SK-N-SH (cell line): ENCODE measurements at regions not wholly inside any gene's neighbourhood (a gene's known extent, or its start where the extent isn't known, plus 50 kb on each side); places are given as distances from the start of the nearest gene placed in this dataset.

Source experiments
- CTCF ChIA-PET: fragments of 300-600, 350-600 bp; formaldehyde crosslinking; extraction: SDS; loops from one replicate; lab custom pipeline; 2021; lab: Yijun Ruan, JAX
- POLR2A ChIA-PET: fragments of 350-600 bp; sonication (Branson Sonifier 250); formaldehyde crosslinking; extraction: SDS; loops from one replicate; lab custom pipeline; 2020; ENCODE audit warnings: antibody characterized with exemption, inconsistent platforms; lab: Yijun Ruan, JAX
- DNase-seq: peaks from one replicate; pipeline ENCODE4 v3.0.0; 2012
- H2AFZ ChIP-seq: fragments of 200-600 bp; sonication (generic); 2 replicates; pipeline ENCODE4 v1.8.1; 2016; ENCODE audit warnings: antibody characterized with exemption, mild to moderate bottlenecking, low read depth
- H3F3A ChIP-seq: fragments of 200-600 bp; sonication (generic); replicated peaks from 2 replicates; pipeline ENCODE3; 2016; ENCODE audit warnings: antibody characterized with exemption, mild to moderate bottlenecking; ENCODE audit not compliant: insufficient read depth
- H3K27ac ChIP-seq, 2 experiments: fragments of 200-500 bp in 1 of 2; fragments of 200-600 bp in 1 of 2; sonication (Bioruptor generic) in 1 of 2; sonication (generic), shearing (Covaris generic) in 1 of 2; 2 replicates each; pipeline versions ENCODE4 v1.5.1 to v1.6.1; 2014 to 2016; ENCODE audit warnings: low read depth in 2 of 2, inconsistent platforms in 1 of 2, low read length in 1 of 2, mild to moderate bottlenecking in 1 of 2, mixed read lengths in 1 of 2
- H3K27me3 ChIP-seq: fragments of 200-600 bp; sonication (generic), shearing (Covaris generic); 2 replicates; pipeline ENCODE4 v1.6.1; 2016; ENCODE audit warnings: mixed run types; ENCODE audit not compliant: insufficient read depth
- H3K36me3 ChIP-seq, 2 experiments: fragments of 200-500 bp in 1 of 2; fragments of 200-600 bp in 1 of 2; sonication (Bioruptor generic) in 1 of 2; sonication (generic) in 1 of 2; replicated peaks in 1 of 2; 2 replicates each; pipeline versions ENCODE3 to v1.5.1; 2014 to 2016; ENCODE audit warnings: low read length in 1 of 2, mild to moderate bottlenecking in 1 of 2; ENCODE audit not compliant: insufficient read depth in 2 of 2, control insufficient read depth in 1 of 2
- H3K4me1 ChIP-seq, 2 experiments: fragments of 200-500 bp in 1 of 2; fragments of 200-600 bp in 1 of 2; sonication (Bioruptor generic) in 1 of 2; sonication (generic), shearing (Covaris generic) in 1 of 2; 2 replicates each; pipeline versions ENCODE4 v1.5.1 to v1.6.1; 2014 to 2016; ENCODE audit warnings: low read depth in 1 of 2, low read length in 1 of 2, mixed run types in 1 of 2; ENCODE audit not compliant: insufficient read depth in 2 of 2, control insufficient read depth in 1 of 2
- H3K4me2 ChIP-seq: fragments of 200-600 bp; sonication (generic), shearing (Covaris generic); 2 replicates; pipeline ENCODE4 v1.6.1; 2017; ENCODE audit warnings: mixed run types
- H3K4me3 ChIP-seq, 2 experiments: fragments of 200-500 bp in 1 of 2; fragments of 200-600 bp in 1 of 2; sonication (Bioruptor generic) in 1 of 2; sonication (generic), shearing (Covaris generic) in 1 of 2; 2 replicates each; pipeline versions ENCODE4 v1.5.1 to v1.8.1; 2014 to 2016; ENCODE audit warnings: low read depth in 2 of 2, inconsistent platforms in 1 of 2, low read length in 1 of 2, mild to moderate bottlenecking in 1 of 2, mixed read lengths in 1 of 2, moderate library complexity in 1 of 2
- H3K79me2 ChIP-seq: fragments of 200-600 bp; sonication (generic); 2 replicates; pipeline ENCODE4 v1.8.1; 2017; ENCODE audit warnings: mild to moderate bottlenecking; ENCODE audit not compliant: insufficient read depth
- H3K9ac ChIP-seq: fragments of 200-600 bp; sonication (generic); 2 replicates; pipeline ENCODE4 v1.6.1; 2017; ENCODE audit warnings: mixed run types
- H3K9me2 ChIP-seq: fragments of 200-600 bp; sonication (generic); 2 replicates; pipeline ENCODE4 v1.6.1; 2017; ENCODE audit warnings: mixed run types
- H3K9me3 ChIP-seq: fragments of 200-600 bp; sonication (generic); 2 replicates; pipeline ENCODE4 v1.6.1; 2017; ENCODE audit warnings: mixed run types, mild to moderate bottlenecking, moderate library complexity
- H4K20me1 ChIP-seq: fragments of 200-600 bp; sonication (generic); 2 replicates; pipeline ENCODE4 v1.6.1; 2017; ENCODE audit warnings: mild to moderate bottlenecking, mixed run types; ENCODE audit not compliant: insufficient read depth
- CHD2 ChIP-seq: fragments of 150-350 bp; IDR thresholded peaks from 2 replicates; pipeline ENCODE4 v1.6.1; 2018; ENCODE audit warnings: low read length; ENCODE audit not compliant: partially characterized antibody
- ELF1 ChIP-seq: IDR thresholded peaks from 2 replicates; pipeline ENCODE4 v1.4.0; 2012
- FOSL2 ChIP-seq: IDR thresholded peaks from 2 replicates; pipeline ENCODE4 v1.4.0; 2012; ENCODE audit warnings: low read depth, mild to moderate bottlenecking, moderate library complexity, borderline replicate concordance
- FOXJ3 ChIP-seq: sonication (generic); formaldehyde crosslinking; IDR thresholded peaks from 2 replicates; pipeline ENCODE4 v1.5.1; 2020; ENCODE audit warnings: mild to moderate bottlenecking, missing genetic modification reagents
- FOXM1 ChIP-seq: IDR thresholded peaks from 2 replicates; pipeline ENCODE4 v1.4.0; 2012; ENCODE audit warnings: low read depth, mild to moderate bottlenecking
- JUND ChIP-seq: IDR thresholded peaks from 2 replicates; pipeline ENCODE4 v1.4.0; 2012
- MEF2A ChIP-seq: IDR thresholded peaks from 2 replicates; pipeline ENCODE4 v1.4.0; 2012; ENCODE audit warnings: low read depth, borderline replicate concordance
- NRF1 ChIP-seq: IDR thresholded peaks from 2 replicates; pipeline ENCODE4 v1.6.1; 2012; ENCODE audit warnings: low read depth, mild to moderate bottlenecking, low read length
- POLR2AphosphoS5 ChIP-seq: IDR thresholded peaks from 2 replicates; pipeline ENCODE4 v1.6.1; 2012; ENCODE audit warnings: low read depth, low read length
- RFX5 ChIP-seq: IDR thresholded peaks from 2 replicates; pipeline ENCODE4 v1.6.1; 2012; ENCODE audit warnings: mild to moderate bottlenecking, improper control_type of control experiment, low read length
- SMC3 ChIP-seq: IDR thresholded peaks from 2 replicates; pipeline ENCODE4 v1.6.1; 2012; ENCODE audit warnings: low read depth, low read length, improper control_type of control experiment
- TCF12 ChIP-seq: IDR thresholded peaks from 2 replicates; pipeline ENCODE4 v1.4.0; 2012
- TEAD4 ChIP-seq: IDR thresholded peaks from 2 replicates; pipeline ENCODE4 v1.4.0; 2012; ENCODE audit warnings: mild to moderate bottlenecking, borderline replicate concordance; ENCODE audit not compliant: insufficient read depth
- USF1 ChIP-seq: IDR thresholded peaks from 2 replicates; pipeline ENCODE4 v1.4.0; 2012; ENCODE audit warnings: low read depth, borderline replicate concordance
- YY1 ChIP-seq: IDR thresholded peaks from 2 replicates; pipeline ENCODE4 v1.4.0; 2012; ENCODE audit warnings: low read depth, mild to moderate bottlenecking
- ZBTB33 ChIP-seq: IDR thresholded peaks from 2 replicates; pipeline ENCODE4 v1.4.0; 2012; ENCODE audit warnings: low read depth, borderline replicate concordance
- WGBS: methylation state at CpG from one replicate; pipeline ENCODE4 v1.1.6; 2017; ENCODE audit warnings: low lambda C conversion rate; 5-methylcytosine and 5-hydroxymethylcytosine counted together

DNA sequence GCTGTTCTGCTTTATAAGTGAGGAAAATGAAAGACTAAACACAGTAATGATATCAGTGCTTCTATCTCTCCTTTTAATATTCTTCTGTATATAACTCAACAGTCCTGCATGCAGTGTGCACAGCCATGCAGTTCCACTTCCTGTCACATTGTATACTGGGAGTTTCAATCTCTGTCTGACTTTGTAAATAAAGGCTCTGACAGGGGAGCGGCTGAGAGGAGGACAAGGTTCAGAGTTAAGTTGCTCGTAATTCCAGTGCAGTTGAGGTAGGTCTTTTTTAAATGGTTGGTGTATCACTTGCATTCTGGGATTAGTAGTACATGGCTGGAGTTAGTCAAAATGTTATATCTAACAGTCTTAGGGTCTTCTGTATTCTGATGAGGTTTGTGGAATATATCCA lies 264.5 kb downstream of the OLFM3 start (continued):
- TF ChIP-seq RFX5 = no peak

DNA sequence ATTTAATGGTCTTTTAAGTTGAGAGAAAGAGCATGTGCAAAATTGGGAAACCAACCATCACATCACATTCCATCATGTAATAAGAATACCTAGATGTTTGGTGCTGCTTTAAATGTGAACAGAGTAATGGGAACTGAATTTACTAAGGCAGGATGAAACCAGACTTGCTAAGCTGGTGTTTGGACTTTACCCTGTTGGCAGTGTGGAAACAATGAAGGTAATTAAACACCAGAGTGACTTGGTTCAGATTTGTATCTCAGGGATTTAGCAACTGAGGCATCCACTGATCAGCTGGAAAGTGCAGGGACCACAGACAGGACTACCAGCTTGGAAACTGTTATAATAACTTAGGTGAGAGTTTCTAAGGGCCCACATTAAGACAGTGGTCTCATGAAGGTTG lies 263.4 kb downstream of the OLFM3 start:
- H3K9me2 ChIP-seq = no peaks in the 10 kb centered on the region
- no peak overlapping the region for H3K4me3 ChIP-seq
- no peak overlapping the region for H2AFZ ChIP-seq
- H3K9me3 ChIP-seq = no peaks in the 10 kb centered on the region
- H3K9ac ChIP-seq = no peak overlapping the region
- H3K27me3 ChIP-seq = no peaks in the 10 kb centered on the region
- H3F3A ChIP-seq = peaks cover 3% of the 10 kb centered on the region
- H3K79me2 ChIP-seq = no peaks in the 10 kb centered on the region
- no peak overlapping the region for H3K4me2 ChIP-seq
- no peak overlapping the region for H3K27ac ChIP-seq
- no peak for TF ChIP-seq TEAD4
- TF ChIP-seq JUND = no peak
- TF ChIP-seq CHD2 = no peak
- no peak for TF ChIP-seq FOXM1
- TF ChIP-seq MEF2A = no peak
- no peak for TF ChIP-seq FOXJ3
- H3K36me3 ChIP-seq = no peaks in the 10 kb centered on the region
- no peak for DNase-seq
- CTCF ChIA-PET = no interaction called here
- POLR2A ChIA-PET = no interaction called here
- H4K20me1 ChIP-seq = no peaks in the 10 kb centered on the region
- H3K4me1 ChIP-seq = no peaks in the 10 kb centered on the region; a peak in 1 of 4 replicates

DNA sequence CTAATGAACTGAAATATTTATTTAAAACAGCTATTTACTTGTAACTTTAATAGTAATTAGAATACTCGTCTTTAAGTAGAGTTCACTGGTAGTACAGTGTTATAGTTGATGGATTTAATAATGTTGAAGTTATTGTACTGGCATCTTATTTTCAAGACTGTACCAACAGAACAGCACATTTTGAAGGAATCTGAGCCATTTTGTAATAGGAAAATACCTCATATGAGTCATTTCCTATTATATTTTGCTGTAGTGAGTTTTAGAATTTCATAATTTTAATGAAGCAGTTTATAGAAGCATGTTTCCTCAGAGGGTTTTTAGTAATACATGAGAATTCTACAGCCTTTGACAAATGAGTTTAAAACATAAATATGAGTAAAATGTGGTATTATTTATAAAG lies 258.3 kb downstream of the OLFM3 start:
- H3K9ac ChIP-seq = no peak overlapping the region
- H3F3A ChIP-seq = peaks cover 9% of the 10 kb centered on the region
- no peaks in the 10 kb centered on the region for H3K9me2 ChIP-seq
- WGBS = 13% methylated on average over 1 of the region's 1 CpG
- peaks cover 0 to 8% of the 10 kb centered on the region in 2 experiments; a peak in 2 of 4 replicates for H3K4me1 ChIP-seq
- no peak for DNase-seq
- no peaks in the 10 kb centered on the region for H3K79me2 ChIP-seq
- no peak overlapping the region for H3K4me3 ChIP-seq
- no peaks in the 10 kb centered on the region for H3K27me3 ChIP-seq
- no peaks in the 10 kb centered on the region for H3K9me3 ChIP-seq
- TF ChIP-seq FOXJ3 = no peak
- TF ChIP-seq SMC3 = no peak
- TF ChIP-seq FOSL2 = peak; percentile 64; the same call in 1 of the 2 replicates
- no peak for TF ChIP-seq POLR2AphosphoS5
- TF ChIP-seq ZBTB33 = no peak
- no peak for TF ChIP-seq ELF1
- no peak for TF ChIP-seq YY1
- peak; percentile 51; the same call in 1 of the 2 replicates for TF ChIP-seq JUND
- TF ChIP-seq USF1 = no peak
- no peak for TF ChIP-seq MEF2A
- TF ChIP-seq NRF1 = no peak
- 0 out of 2 replicates have a peak, but pooled peaks have one; percentile 14 for TF ChIP-seq TEAD4
- TF ChIP-seq TCF12 = peak; percentile 49
- H3K4me2 ChIP-seq = peak overlapping the region; percentile 18; the same call in 1 of the 2 replicates
- peak overlapping the region; percentile 44; the same call in 1 of the 2 replicates for H2AFZ ChIP-seq
- POLR2A ChIA-PET = no interaction called here
- H4K20me1 ChIP-seq = no peaks in the 10 kb centered on the region
- CTCF ChIA-PET = no interaction called here
- peak overlapping the region in 1 of 2 experiments; percentile 56; a peak in 2 of 4 replicates for H3K27ac ChIP-seq
- H3K36me3 ChIP-seq = no peaks in the 10 kb centered on the region
